GM11168 (cell line): ENCODE measurements at regions not wholly inside any gene's neighbourhood (a gene's known extent, or its start where the extent isn't known, plus 50 kb on each side); places are given as distances from the start of the nearest gene placed in this dataset.
"Not testable (repeated sequence)": the region's sequence is repeated elsewhere in the genome, so short reads cannot be mapped to it uniquely, and the experiment has no call there.

ENCODE experiments used
- in situ Hi-C: fragments of 300-500 bp; cut with MboI; formaldehyde crosslinking; loops from one replicate; pipeline ENCODE4 v1.12.0; 2022; ENCODE audit warnings: low sequenced_read_pairs; ENCODE audit not compliant: unreplicated experiment

GRCh38 chr14:19167454-19168190 is 200.4 kb downstream of the POTEM start:
- in situ Hi-C loops, result loop anchor here (10.0 kb wide), 1 partner anchor 67 kb away; no protein-coding TSS in a partner anchor

GRCh38 chr14:19168261-19168660 is 201.0 kb downstream of the POTEM start:
- in situ Hi-C loops, result loop anchor here (10.0 kb wide), 1 partner anchor 67 kb away; no protein-coding TSS in a partner anchor

- in situ Hi-C loops, result loop anchor here (10.0 kb wide), 2 partner anchors 65 to 575 kb away; no protein-coding TSS in a partner anchor
These were observed 202.5 kb downstream of the POTEM start for GRCh38 chr14:19169561-19170362.

- in situ Hi-C loops, result loop anchor here (10.0 kb wide), 1 partner anchor 578 kb away; no protein-coding TSS in a partner anchor
These were observed 205.5 kb downstream of the POTEM start for GRCh38 chr14:19172745-19173144.

GRCh38 chr14:19173188-19173587 is 206.0 kb downstream of the POTEM start:
- in situ Hi-C loops, result loop anchor here (10.0 kb wide), 1 partner anchor 578 kb away; no protein-coding TSS in a partner anchor

GRCh38 chr14:19177435-19177834 is 210.2 kb downstream of the POTEM start:
- in situ Hi-C loops, result loop anchor here (10.0 to 25.0 kb wide), 2 partner anchors 535 to 583 kb away; partner anchors contain the start of gene OR11H2

GRCh38 chr14:19180297-19180696 is 213.1 kb downstream of the POTEM start:
- in situ Hi-C loops, result loop anchor here (25.0 kb wide), 1 partner anchor 532 kb away; the partner anchor contains the start of gene OR11H2

GRCh38 chr14:19180881-19181280 is 213.6 kb downstream of the POTEM start:
- in situ Hi-C loops, result loop anchor here (25.0 kb wide), 1 partner anchor 531 kb away; the partner anchor contains the start of gene OR11H2

- in situ Hi-C loops, result loop anchor here (25.0 kb wide), 1 partner anchor 517 kb away; the partner anchor contains the start of gene OR11H2
These were observed 227.9 kb downstream of the POTEM start for GRCh38 chr14:19195146-19195545.

GRCh38 chr14:19197488-19198234 is 230.4 kb downstream of the POTEM start:
- in situ Hi-C loops, result loop anchor here (25.0 kb wide), 1 partner anchor 515 kb away; the partner anchor contains the start of gene OR11H2

GRCh38 chr14:19198341-19198740 is 231.1 kb downstream of the POTEM start:
- in situ Hi-C loops, result loop anchor here (25.0 kb wide), 1 partner anchor 514 kb away; the partner anchor contains the start of gene OR11H2

- in situ Hi-C loops, result not testable (repeated sequence)
These were observed 232.6 kb downstream of the POTEG start for GRCh38 chr14:19201394-19202052.

GRCh38 chr14:19202053-19202442 is 232.1 kb downstream of the POTEG start:
- in situ Hi-C loops, result not testable (repeated sequence)

GRCh38 chr14:19203250-19203972 is 230.7 kb downstream of the POTEG start:
- in situ Hi-C loops, result not testable (repeated sequence)

GRCh38 chr14:19204827-19205226 is 229.3 kb downstream of the POTEG start:
- in situ Hi-C loops, result not testable (repeated sequence)

GRCh38 chr14:19216480-19216879 is 217.7 kb downstream of the POTEG start:
- in situ Hi-C loops, result not testable (repeated sequence)

GRCh38 chr14:19219423-19219822 is 214.7 kb downstream of the POTEG start:
- in situ Hi-C loops, result not testable (repeated sequence)

- in situ Hi-C loops, result loop anchor here (10.0 kb wide), 1 partner anchor 67 kb away; no protein-coding TSS in a partner anchor
These were observed 202.7 kb downstream of the POTEG start for GRCh38 chr14:19231421-19231820.
